Keratinocyte (primary cell): ENCODE measurements at regions not wholly inside any gene's neighbourhood (a gene's known extent, or its start where the extent isn't known, plus 50 kb on each side); places are given as distances from the start of the nearest gene placed in this dataset.

ENCODE experiments used
- DNase-seq: peaks from one replicate; pipeline ENCODE4 v3.0.0-alpha.2; 2011; ENCODE audit warnings: low read depth, missing footprints, low spot score
- FAIRE-seq: peaks from 2 replicates; lab custom pipeline; 2011; peaks lifted over from hg19 to GRCh38; lab: Jason Lieb, UNC
- H2AFZ ChIP-seq: 2 replicates; pipeline ENCODE4 v1.6.0; 2012; ENCODE audit warnings: low read length, control low read depth, inconsistent platforms; ENCODE audit not compliant: control insufficient read depth
- H3K27ac ChIP-seq: 2 replicates; pipeline ENCODE4 v1.5.1; 2011; ENCODE audit warnings: low read length; ENCODE audit not compliant: control insufficient read depth, insufficient read depth
- H3K27me3 ChIP-seq: 3 replicates; pipeline ENCODE4 v1.6.0; 2011; ENCODE audit warnings: low read length; ENCODE audit not compliant: control insufficient read depth, insufficient read depth; ENCODE audit errors: extremely low read depth
- H3K36me3 ChIP-seq, 2 experiments: 2 replicates in 1 of 2; 3 replicates in 1 of 2; pipeline ENCODE4 v1.5.1; 2011; ENCODE audit warnings: low read length in 2 of 2, mild to moderate bottlenecking in 1 of 2; ENCODE audit not compliant: control insufficient read depth in 2 of 2, insufficient read depth in 2 of 2; ENCODE audit errors: extremely low read depth in 1 of 2
- H3K4me1 ChIP-seq: 3 replicates; pipeline ENCODE4 v1.5.1; 2011; ENCODE audit warnings: low read length; ENCODE audit not compliant: control insufficient read depth, insufficient read depth; ENCODE audit errors: extremely low read depth
- H3K4me2 ChIP-seq: 3 replicates; pipeline ENCODE4 v1.6.0; 2011; ENCODE audit warnings: low read depth, low read length; ENCODE audit not compliant: control insufficient read depth, insufficient read depth; ENCODE audit errors: extremely low read depth
- H3K4me3 ChIP-seq, 3 experiments: fragments of 200-600 bp in 1 of 3; sonication (generic) in 1 of 3; 2 replicates in 2 of 3; 3 replicates in 1 of 3; pipeline ENCODE4 v1.5.1; 2011 to 2016; ENCODE audit warnings: low read length in 3 of 3, mild to moderate bottlenecking in 3 of 3, control low read depth in 2 of 3, inconsistent platforms in 1 of 3, low read depth in 1 of 3, mixed read lengths in 1 of 3, mixed run types in 1 of 3, moderate library complexity in 1 of 3; ENCODE audit not compliant: control insufficient read depth in 2 of 3, insufficient read depth in 2 of 3; ENCODE audit errors: extremely low read depth in 1 of 3
- H3K79me2 ChIP-seq: 2 replicates; pipeline ENCODE4 v1.6.0; 2012; ENCODE audit warnings: low read length; ENCODE audit not compliant: control insufficient read depth, insufficient read depth
- H3K9ac ChIP-seq: 3 replicates; pipeline ENCODE4 v1.6.0; 2011; ENCODE audit warnings: low read length; ENCODE audit not compliant: control insufficient read depth, insufficient read depth; ENCODE audit errors: extremely low read depth
- H3K9me1 ChIP-seq: 3 replicates; pipeline ENCODE4 v1.6.0; 2011; ENCODE audit warnings: low read length; ENCODE audit not compliant: control insufficient read depth, insufficient read depth; ENCODE audit errors: extremely low read depth
- H3K9me3 ChIP-seq: 2 replicates; pipeline ENCODE4 v1.5.1; 2012; ENCODE audit warnings: low read depth, low read length; ENCODE audit not compliant: control insufficient read depth
- H4K20me1 ChIP-seq: 3 replicates; pipeline ENCODE4 v1.6.0; 2011; ENCODE audit warnings: low read length; ENCODE audit not compliant: control insufficient read depth, insufficient read depth; ENCODE audit errors: extremely low read depth
- CTCF ChIP-seq, 3 experiments: IDR thresholded peaks in 1 of 3; conservative IDR thresholded peaks in 1 of 3; optimal IDR thresholded peaks in 1 of 3; 2 replicates in 2 of 3; 3 replicates in 1 of 3; pipeline versions ENCODE3 to v1.5.1; 2011; ENCODE audit warnings: low read length in 3 of 3, mild to moderate bottlenecking in 3 of 3, moderate library complexity in 2 of 3, control low read depth in 1 of 3, inconsistent platforms in 1 of 3; ENCODE audit not compliant: insufficient read depth in 2 of 3; ENCODE audit errors: extremely low read depth in 1 of 3
- EZH2 ChIP-seq: IDR thresholded peaks from one replicate; pipeline ENCODE4 v1.6.1; 2012; ENCODE audit warnings: inconsistent platforms, mild to moderate bottlenecking, low read length, moderate library complexity
- dilution Hi-C: fragments of 300-500 bp; cut with MboI; formaldehyde crosslinking; loops from one replicate; pipeline ENCODE4 v1.7.0; 2020; ENCODE audit warnings: low sequenced_read_pairs; ENCODE audit not compliant: extremely low pct_ligation_motif_present
- small RNA-seq, 3 experiments: library from RNA; depleted of rRNA; stranded (forward); fragments of <200 nt; gene quantifications; one replicate each; pipeline ENCODE3, GENCODE V24; 2012; ENCODE audit warnings: low read depth in 3 of 3, low replicate concordance in 1 of 3; ENCODE audit not compliant: insufficient read length in 3 of 3

GRCh38 chr2:61590214-61590613 lies 52.1 kb upstream of the XPO1 start:
- no peak overlapping the region for H3K4me2 ChIP-seq
- no peak overlapping the region for H2AFZ ChIP-seq
- no peaks in the 10 kb centered on the region for H3K27me3 ChIP-seq
- H3K9me3 ChIP-seq, result no peaks in the 10 kb centered on the region
- no peaks in the 10 kb centered on the region for H4K20me1 ChIP-seq
- H3K9me1 ChIP-seq, result no peaks in the 10 kb centered on the region
- no peak overlapping the region for H3K4me3 ChIP-seq
- H3K36me3 ChIP-seq, result no peaks in the 10 kb centered on the region
- H3K4me1 ChIP-seq, result no peaks in the 10 kb centered on the region
- TF ChIP-seq EZH2 (no peak), CTCF (optimal IDR thresholded peaks at IDR 0.05 in 1 of 3, IDR thresholded peaks at IDR 0.05 in 1 of 3, conservative IDR thresholded peaks at IDR 0.05 in 1 of 3; ENCODE audit: extremely low read depth in 1 of 3, insufficient read depth in 2 of 3, low read length in 3 of 3) (no peak)
- H3K9ac ChIP-seq, result no peak overlapping the region
- dilution Hi-C loops, result no loop called here
- no peak overlapping the region for H3K27ac ChIP-seq
- DNase-seq (no peak), FAIRE-seq (no peak)
- H3K79me2 ChIP-seq, result no peaks in the 10 kb centered on the region

GRCh38 chr2:61588566-61588965 lies 50.4 kb upstream of the XPO1 start:
- Histone ChIP-seq H3K9ac (no peak overlapping the region), H3K9me1 (no peaks in the 10 kb centered on the region), H3K4me1 (no peaks in the 10 kb centered on the region), H3K36me3 (no peaks in the 10 kb centered on the region), H3K79me2 (no peaks in the 10 kb centered on the region), H3K9me3 (no peaks in the 10 kb centered on the region), H4K20me1 (no peaks in the 10 kb centered on the region), H3K27ac (no peak overlapping the region), H3K4me3 (no peak overlapping the region), H3K4me2 (no peak overlapping the region), H3K27me3 (no peaks in the 10 kb centered on the region), H2AFZ (no peak overlapping the region)
- no peak for TF ChIP-seq CTCF (optimal IDR thresholded peaks at IDR 0.05 in 1 of 3, IDR thresholded peaks at IDR 0.05 in 1 of 3, conservative IDR thresholded peaks at IDR 0.05 in 1 of 3; ENCODE audit: extremely low read depth in 1 of 3, insufficient read depth in 2 of 3, low read length in 3 of 3)
- no peak for TF ChIP-seq EZH2
- dilution Hi-C loops, result no loop called here
- no peak for FAIRE-seq
- no peak for DNase-seq

Small RNAs in the stretch of these regions (small RNA-seq; reads per million reads assigned to genes)
- gene RNU6-1145P (0.13 to 2.3 (median 1.3) reads per million in 3 experiments), gene RPS29P10 (0 reads per million in 3 experiments)
